ENCODE measurements at regions not wholly inside any gene's neighbourhood (a gene's known extent, or its start where the extent isn't known, plus 50 kb on each side); places are given as distances from the start of the nearest gene placed in this dataset.
"Not testable (repeated sequence)": the region's sequence is repeated elsewhere in the genome, so short reads cannot be mapped to it uniquely, and the experiment has no call there.

DNA sequence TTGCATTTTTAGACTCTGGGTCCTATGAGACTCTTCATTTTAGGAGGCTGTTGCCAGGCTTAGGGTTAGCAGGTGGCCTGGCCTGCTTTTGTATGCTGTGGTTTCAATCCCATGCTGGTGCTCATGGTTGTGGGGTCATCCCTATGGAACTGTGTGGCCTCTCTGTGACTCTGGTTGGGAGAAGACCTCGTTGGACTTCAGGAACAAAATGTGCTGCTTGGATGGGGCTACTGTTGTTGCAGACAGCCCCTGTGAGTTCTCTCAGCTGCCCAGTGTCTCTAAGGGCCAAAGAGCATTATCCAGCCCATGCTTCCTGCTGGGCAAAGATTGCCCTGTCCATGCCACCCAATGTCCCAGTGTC is 169.5 kb upstream of the S1PR3 start:
- intact Hi-C loops (cut with micrococcal nuclease), result no loop called here
- Mint-ChIP-seq H3K27ac (no peak overlapping the region), H3K36me3 (ENCODE audit: low read depth) (no peaks in the 10 kb centered on the region), H3K4me1 (ENCODE audit: low read depth) (no peaks in the 10 kb centered on the region), H3K27me3 (ENCODE audit: low read depth) (peaks cover 30% of the 10 kb centered on the region), H3K9me3 (no peaks in the 10 kb centered on the region), H3K4me3 (no peak overlapping the region)
- DNase-seq, result no peak
- CTCF ChIA-PET, result no interaction called here

DNA sequence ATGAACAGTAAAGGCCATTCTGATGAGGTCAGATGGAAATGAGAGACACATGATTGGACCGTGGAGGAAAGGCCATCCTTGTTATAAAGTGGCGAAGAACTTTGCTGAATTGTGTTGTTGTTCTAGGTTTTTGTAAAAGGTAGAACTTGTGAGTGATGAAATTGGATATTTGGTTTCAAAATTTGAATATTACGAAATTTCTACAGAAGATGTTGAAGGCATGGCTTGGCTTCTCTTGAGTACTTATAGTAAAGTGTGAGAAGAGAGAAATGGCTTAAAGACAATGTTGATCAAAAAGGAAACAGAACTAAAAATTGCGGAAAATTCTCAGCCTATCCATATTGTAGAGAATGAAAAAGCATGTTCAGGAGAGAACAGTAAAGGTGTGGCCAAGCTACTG is 166.6 kb upstream of the S1PR3 start:
- Mint-ChIP-seq H3K4me1 (ENCODE audit: low read depth) (peaks cover 2% of the 10 kb centered on the region), H3K27ac (no peak overlapping the region), H3K27me3 (ENCODE audit: low read depth) (peaks cover 47% of the 10 kb centered on the region), H3K4me3 (no peak overlapping the region), H3K36me3 (ENCODE audit: low read depth) (no peaks in the 10 kb centered on the region), H3K9me3 (no peaks in the 10 kb centered on the region)
- CTCF ChIA-PET, result no interaction called here
- DNase-seq, result no peak
- intact Hi-C loops (cut with micrococcal nuclease), result no loop called here

- Mint-ChIP-seq H3K27me3 (ENCODE audit: low read depth) (peaks cover 60% of the 10 kb centered on the region), H3K27ac (no peak overlapping the region), H3K36me3 (ENCODE audit: low read depth) (no peaks in the 10 kb centered on the region), H3K9me3 (no peaks in the 10 kb centered on the region), H3K4me1 (ENCODE audit: low read depth) (peaks cover 2% of the 10 kb centered on the region), H3K4me3 (no peak overlapping the region)
- CTCF ChIA-PET, result no interaction called here
- no peak for DNase-seq
- intact Hi-C loops (cut with micrococcal nuclease), result no loop called here
Measured at GRCh38 chr9:88826181-88826580, 165.1 kb upstream of the S1PR3 start.

DNA sequence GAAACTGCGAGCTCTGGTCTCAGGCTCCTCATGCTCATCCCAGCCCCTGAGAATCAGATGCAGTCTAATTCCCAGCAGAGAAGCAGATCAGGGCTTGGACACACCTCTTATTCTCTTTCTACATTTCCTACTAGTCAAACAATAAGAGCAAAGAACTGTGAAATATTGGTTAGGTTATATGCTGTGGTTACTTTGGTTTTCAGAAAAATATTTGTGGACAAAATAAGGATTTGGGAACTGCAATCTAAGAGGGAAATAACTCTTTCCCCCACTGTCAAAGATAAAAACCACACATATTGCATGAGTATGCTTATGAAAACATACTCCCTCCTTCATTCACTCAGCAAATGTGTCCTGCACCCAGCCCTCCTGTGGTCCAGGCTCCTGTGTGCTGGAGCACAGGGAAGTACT is 164.5 kb upstream of the S1PR3 start:
- Mint-ChIP-seq H3K27ac (no peak overlapping the region), H3K4me3 (no peak overlapping the region), H3K4me1 (ENCODE audit: low read depth) (peaks cover 2% of the 10 kb centered on the region), H3K36me3 (ENCODE audit: low read depth) (no peaks in the 10 kb centered on the region), H3K27me3 (ENCODE audit: low read depth) (peaks cover 63% of the 10 kb centered on the region), H3K9me3 (no peaks in the 10 kb centered on the region)
- CTCF ChIA-PET, result no interaction called here
- intact Hi-C loops (cut with micrococcal nuclease), result no loop called here
- no peak for DNase-seq

- Mint-ChIP-seq H3K27me3 (ENCODE audit: low read depth) (peaks cover 75% of the 10 kb centered on the region), H3K4me1 (ENCODE audit: low read depth) (peaks cover 2% of the 10 kb centered on the region), H3K27ac (no peak overlapping the region), H3K4me3 (no peak overlapping the region), H3K36me3 (ENCODE audit: low read depth) (no peaks in the 10 kb centered on the region), H3K9me3 (no peaks in the 10 kb centered on the region)
- CTCF ChIA-PET, result no interaction called here
- intact Hi-C loops (cut with micrococcal nuclease), result no loop called here
- no peak for DNase-seq
Measured at GRCh38 chr9:88828018-88828417, 163.2 kb upstream of the S1PR3 start.

- Mint-ChIP-seq H3K36me3 (ENCODE audit: low read depth) (no peaks in the 10 kb centered on the region), H3K4me3 (no peak overlapping the region), H3K27ac (no peak overlapping the region), H3K27me3 (ENCODE audit: low read depth) (peaks cover 76% of the 10 kb centered on the region), H3K9me3 (no peaks in the 10 kb centered on the region), H3K4me1 (ENCODE audit: low read depth) (peaks cover 2% of the 10 kb centered on the region)
- intact Hi-C loops (cut with micrococcal nuclease), result no loop called here
- no peak for DNase-seq
- CTCF ChIA-PET, result interaction anchor here (0.6 kb wide), 1 partner anchor 394 kb away, joined by 3 read pairs; no protein-coding TSS in a partner anchor
Measured at GRCh38 chr9:88828492-88828974, 162.7 kb upstream of the S1PR3 start.

- peak; percentile 36 for DNase-seq
- Mint-ChIP-seq H3K4me3 (no peak overlapping the region), H3K27me3 (ENCODE audit: low read depth) (peaks cover 80% of the 10 kb centered on the region), H3K36me3 (ENCODE audit: low read depth) (no peaks in the 10 kb centered on the region), H3K9me3 (no peaks in the 10 kb centered on the region), H3K27ac (no peak overlapping the region), H3K4me1 (ENCODE audit: low read depth) (peaks cover 5% of the 10 kb centered on the region)
- CTCF ChIA-PET, result interaction anchor here (0.6 kb wide), 1 partner anchor 393 kb away, joined by 3 read pairs; no protein-coding TSS in a partner anchor
- intact Hi-C loops (cut with micrococcal nuclease), result no loop called here
Measured at GRCh38 chr9:88829276-88829675, 162.0 kb upstream of the S1PR3 start.

DNA sequence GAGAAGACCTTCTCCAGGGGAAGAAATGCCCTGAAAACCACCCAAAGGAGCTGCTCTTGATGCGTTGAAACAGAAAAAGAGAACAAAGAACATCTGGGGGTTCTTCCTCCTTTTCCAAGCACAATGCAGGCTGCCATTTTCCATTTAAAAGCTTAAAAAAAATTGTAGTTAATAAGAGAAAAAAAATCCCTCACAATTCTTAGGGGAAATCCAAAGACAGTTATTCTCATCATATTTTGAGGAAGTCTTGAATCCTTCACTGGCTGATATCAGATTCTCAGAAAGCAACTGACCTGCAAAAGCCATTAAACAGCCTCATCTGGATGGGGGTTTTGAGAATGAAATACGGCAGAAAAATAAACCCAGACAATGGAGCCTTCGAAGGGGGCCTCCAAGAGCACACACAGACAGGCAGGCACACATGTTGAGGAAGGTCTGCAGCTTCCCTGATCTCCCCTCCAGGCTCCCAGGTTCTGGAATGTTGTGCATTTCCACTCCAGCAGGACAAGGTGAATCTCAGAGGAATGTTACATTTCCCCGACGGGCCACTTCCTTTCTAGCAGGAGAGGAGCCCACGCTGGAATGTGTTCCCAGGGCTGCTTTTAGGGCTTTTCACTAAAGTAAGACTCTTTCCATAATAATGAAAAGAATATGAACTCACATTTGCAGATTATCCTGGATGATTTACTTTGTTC is 159.4 kb upstream of the S1PR3 start:
- no peak overlapping the region for H3K4me3 Mint-ChIP-seq
- intact Hi-C loops (cut with micrococcal nuclease), result loop anchor here (10.0 kb wide), 1 partner anchor 527 kb away; no protein-coding TSS in a partner anchor
- no peak overlapping the region for H3K27ac Mint-ChIP-seq

GRCh38 chr9:88833946-88834345 is 157.3 kb upstream of the S1PR3 start:
- Mint-ChIP-seq H3K27ac (no peak overlapping the region), H3K9me3 (no peaks in the 10 kb centered on the region), H3K4me1 (ENCODE audit: low read depth) (peaks cover 22% of the 10 kb centered on the region), H3K27me3 (ENCODE audit: low read depth) (peaks cover 71% of the 10 kb centered on the region), H3K4me3 (no peak overlapping the region), H3K36me3 (ENCODE audit: low read depth) (no peaks in the 10 kb centered on the region)
- intact Hi-C loops (cut with micrococcal nuclease), result loop anchor here (10.0 kb wide), 1 partner anchor 529 kb away; no protein-coding TSS in a partner anchor
- DNase-seq, result no peak
- CTCF ChIA-PET, result no interaction called here

More for the DNA sequence above, 159.4 kb upstream of the S1PR3 start:
- Mint-ChIP-seq H3K9me3 (no peaks in the 10 kb centered on the region), H3K4me1 (ENCODE audit: low read depth) (peaks cover 22% of the 10 kb centered on the region), H3K27me3 (ENCODE audit: low read depth) (peaks cover 72% of the 10 kb centered on the region), H3K36me3 (ENCODE audit: low read depth) (no peaks in the 10 kb centered on the region)
- DNase-seq, result no peak
- CTCF ChIA-PET, result no interaction called here

- H3K4me1 Mint-ChIP-seq (ENCODE audit: low read depth), result peaks cover 24% of the 10 kb centered on the region
- peaks cover 71% of the 10 kb centered on the region for H3K27me3 Mint-ChIP-seq (ENCODE audit: low read depth)
- no peak for DNase-seq
- intact Hi-C loops (cut with micrococcal nuclease), result loop anchor here (1.0 to 10.0 kb wide), 3 partner anchors 87 to 530 kb away; no protein-coding TSS in a partner anchor
- H3K4me3 Mint-ChIP-seq, result no peak overlapping the region
- no peaks in the 10 kb centered on the region for H3K9me3 Mint-ChIP-seq
- CTCF ChIA-PET, result no interaction called here
- H3K36me3 Mint-ChIP-seq (ENCODE audit: low read depth), result no peaks in the 10 kb centered on the region
- H3K27ac Mint-ChIP-seq, result no peak overlapping the region
Measured at GRCh38 chr9:88835038-88835466, 156.2 kb upstream of the S1PR3 start.

GRCh38 chr9:88835772-88836171 is 155.5 kb upstream of the S1PR3 start:
- Mint-ChIP-seq H3K27me3 (ENCODE audit: low read depth) (peaks cover 70% of the 10 kb centered on the region), H3K4me1 (ENCODE audit: low read depth) (peaks cover 24% of the 10 kb centered on the region), H3K36me3 (ENCODE audit: low read depth) (no peaks in the 10 kb centered on the region), H3K27ac (no peak overlapping the region), H3K4me3 (no peak overlapping the region), H3K9me3 (no peaks in the 10 kb centered on the region)
- no peak for DNase-seq
- intact Hi-C loops (cut with micrococcal nuclease), result loop anchor here (1.0 to 10.0 kb wide), 3 partner anchors 87 to 531 kb away; no protein-coding TSS in a partner anchor
- CTCF ChIA-PET, result interaction anchor here (0.6 kb wide), 1 partner anchor 165 kb away, joined by 5 read pairs; no protein-coding TSS in a partner anchor

- no peak for DNase-seq
- no peak overlapping the region for H3K4me3 Mint-ChIP-seq
- no peak overlapping the region for H3K27ac Mint-ChIP-seq
- peaks cover 24% of the 10 kb centered on the region for H3K4me1 Mint-ChIP-seq (ENCODE audit: low read depth)
- H3K9me3 Mint-ChIP-seq, result no peaks in the 10 kb centered on the region
- CTCF ChIA-PET, result no interaction called here
- no peaks in the 10 kb centered on the region for H3K36me3 Mint-ChIP-seq (ENCODE audit: low read depth)
- H3K27me3 Mint-ChIP-seq (ENCODE audit: low read depth), result peaks cover 58% of the 10 kb centered on the region
- intact Hi-C loops (cut with micrococcal nuclease), result loop anchor here (2.0 to 10.0 kb wide), 2 partner anchors 21 to 533 kb away; no protein-coding TSS in a partner anchor
Measured at GRCh38 chr9:88837731-88838130, 153.5 kb upstream of the S1PR3 start.

DNA sequence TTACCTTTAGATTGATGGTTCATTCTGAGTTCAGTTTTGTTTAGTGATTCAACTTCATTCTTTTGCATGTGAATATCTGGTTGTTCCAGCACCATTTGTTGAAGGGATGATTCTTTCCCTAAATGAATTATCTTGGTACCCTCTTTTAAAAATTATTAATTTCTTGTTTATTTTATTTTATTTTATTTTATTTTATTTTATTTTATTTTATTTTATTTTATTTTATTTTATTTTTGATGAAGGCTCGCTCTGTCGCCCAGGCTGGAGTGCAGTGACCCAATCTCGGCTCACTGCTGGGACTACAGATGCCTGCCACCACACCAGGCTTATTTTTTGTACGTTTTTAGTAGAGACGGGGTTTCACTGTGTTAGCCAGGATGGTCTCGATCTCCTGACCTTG is 141.4 kb upstream of the S1PR3 start:
- intact Hi-C loops (cut with micrococcal nuclease); CTCF ChIA-PET; H3K36me3 Mint-ChIP-seq (ENCODE audit: low read depth); H3K4me3 Mint-ChIP-seq; H3K4me1 Mint-ChIP-seq (ENCODE audit: low read depth); H3K27ac Mint-ChIP-seq; DNase-seq: not testable (repeated sequence)
- Mint-ChIP-seq H3K9me3 (peaks cover 12% of the 10 kb centered on the region), H3K27me3 (ENCODE audit: low read depth) (peaks cover 29% of the 10 kb centered on the region)
